ENCODE measurements at regions not wholly inside any gene's neighbourhood (a gene's known extent, or its start where the extent isn't known, plus 50 kb on each side); places are given as distances from the start of the nearest gene placed in this dataset.

DNA sequence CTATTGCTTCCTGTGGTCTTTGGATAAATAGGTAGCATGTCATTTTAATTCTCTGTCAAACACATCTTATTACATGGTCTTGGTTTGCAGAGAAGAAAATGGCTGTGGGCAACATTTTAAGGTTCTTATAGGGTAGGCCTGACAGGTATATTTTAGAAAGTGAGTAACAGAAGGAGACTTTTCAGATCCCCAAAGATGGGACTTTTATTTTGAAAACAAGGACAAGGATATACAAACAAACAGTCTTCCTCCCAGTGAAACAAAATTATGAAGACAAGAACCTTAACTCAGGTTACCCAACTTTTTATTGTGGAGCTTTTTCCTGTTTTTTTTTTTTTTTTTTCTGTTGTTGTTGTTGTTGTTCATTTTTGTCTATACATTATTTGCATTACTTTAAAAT lies 916.2 kb downstream of the NTRK3 start:
- H3K4me3 ChIP-seq (ENCODE audit: low read depth, low read length): no peak overlapping the region
- TF ChIP-seq, protein P1, sequence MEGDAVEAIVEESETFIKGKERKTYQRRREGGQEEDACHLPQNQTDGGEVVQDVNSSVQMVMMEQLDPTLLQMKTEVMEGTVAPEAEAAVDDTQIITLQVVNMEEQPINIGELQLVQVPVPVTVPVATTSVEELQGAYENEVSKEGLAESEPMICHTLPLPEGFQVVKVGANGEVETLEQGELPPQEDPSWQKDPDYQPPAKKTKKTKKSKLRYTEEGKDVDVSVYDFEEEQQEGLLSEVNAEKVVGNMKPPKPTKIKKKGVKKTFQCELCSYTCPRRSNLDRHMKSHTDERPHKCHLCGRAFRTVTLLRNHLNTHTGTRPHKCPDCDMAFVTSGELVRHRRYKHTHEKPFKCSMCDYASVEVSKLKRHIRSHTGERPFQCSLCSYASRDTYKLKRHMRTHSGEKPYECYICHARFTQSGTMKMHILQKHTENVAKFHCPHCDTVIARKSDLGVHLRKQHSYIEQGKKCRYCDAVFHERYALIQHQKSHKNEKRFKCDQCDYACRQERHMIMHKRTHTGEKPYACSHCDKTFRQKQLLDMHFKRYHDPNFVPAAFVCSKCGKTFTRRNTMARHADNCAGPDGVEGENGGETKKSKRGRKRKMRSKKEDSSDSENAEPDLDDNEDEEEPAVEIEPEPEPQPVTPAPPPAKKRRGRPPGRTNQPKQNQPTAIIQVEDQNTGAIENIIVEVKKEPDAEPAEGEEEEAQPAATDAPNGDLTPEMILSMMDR (IDR thresholded peaks at IDR 0.05; ENCODE audit: insufficient read depth, low read length): no peak
- DNase-seq (ENCODE audit: low read depth): no peak

DNA sequence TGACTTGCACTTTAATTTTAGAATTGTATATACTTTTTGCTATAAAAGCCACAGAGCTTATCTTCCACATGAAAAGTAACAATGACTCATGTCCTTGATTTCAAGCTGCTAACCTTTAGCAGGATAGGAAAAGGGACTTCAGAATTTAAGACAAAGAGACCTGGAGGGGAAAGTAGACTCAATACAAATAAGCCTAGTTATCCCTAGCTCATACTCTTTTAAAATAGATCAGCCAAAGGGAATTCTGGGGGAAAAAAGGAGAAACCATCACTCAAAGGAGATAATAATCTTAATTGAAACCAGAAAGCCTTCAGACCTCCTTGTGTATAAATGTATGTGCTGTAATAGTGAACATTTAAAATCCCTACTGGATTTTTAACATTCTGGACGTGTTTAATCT lies 930.3 kb downstream of the NTRK3 start:
- H3K4me3 ChIP-seq (ENCODE audit: low read depth, low read length): no peak overlapping the region
- TF ChIP-seq, protein P1 (IDR thresholded peaks at IDR 0.05; ENCODE audit: insufficient read depth, low read length): no peak
- peak; percentile 63 for DNase-seq (ENCODE audit: low read depth)

DNA sequence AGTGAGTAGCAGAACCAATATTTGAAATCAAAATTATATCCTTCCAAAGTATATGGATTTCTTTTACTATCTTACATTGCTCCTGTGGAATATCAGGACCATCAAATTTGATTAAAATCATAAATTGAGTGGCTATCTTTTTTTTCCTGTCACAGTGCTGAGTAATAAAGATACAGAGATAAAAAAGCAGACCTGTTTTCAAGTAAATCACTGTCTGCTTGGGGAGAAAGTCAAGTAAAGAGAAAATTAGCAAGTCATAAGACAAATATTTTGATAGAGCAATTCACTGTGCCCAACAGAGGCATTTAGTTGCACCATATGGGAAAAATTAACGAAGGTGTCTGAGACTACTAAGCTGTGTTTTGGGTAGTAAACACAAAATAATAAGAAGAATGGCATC lies 933.7 kb downstream of the NTRK3 start:
- no peak overlapping the region for H3K4me3 ChIP-seq (ENCODE audit: low read depth, low read length)
- TF ChIP-seq, protein P1 (IDR thresholded peaks at IDR 0.05; ENCODE audit: insufficient read depth, low read length): no peak
- no peak for DNase-seq (ENCODE audit: low read depth)

DNA sequence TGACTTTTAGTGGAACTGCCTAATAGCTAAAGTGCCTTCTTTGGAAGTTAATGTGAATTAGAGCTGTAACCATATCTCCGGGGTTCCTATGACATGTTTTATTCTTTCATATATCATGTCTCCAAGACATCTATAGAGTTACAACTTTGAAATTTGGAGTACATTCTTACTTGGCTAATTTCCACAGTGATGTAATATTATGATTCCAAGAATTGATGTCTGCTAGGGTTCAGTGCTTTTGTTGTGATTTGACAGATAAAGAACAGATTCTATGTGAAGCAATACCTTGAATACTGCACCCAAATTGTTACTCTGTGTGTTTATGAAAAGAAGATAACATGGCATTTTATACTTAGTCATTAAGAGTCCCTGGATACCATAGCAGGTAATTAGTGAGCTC lies 934.3 kb downstream of the NTRK3 start:
- peak; percentile 21 for DNase-seq (ENCODE audit: low read depth)
- TF ChIP-seq, protein P1 (IDR thresholded peaks at IDR 0.05; ENCODE audit: insufficient read depth, low read length): no peak
- H3K4me3 ChIP-seq (ENCODE audit: low read depth, low read length): no peak overlapping the region

DNA sequence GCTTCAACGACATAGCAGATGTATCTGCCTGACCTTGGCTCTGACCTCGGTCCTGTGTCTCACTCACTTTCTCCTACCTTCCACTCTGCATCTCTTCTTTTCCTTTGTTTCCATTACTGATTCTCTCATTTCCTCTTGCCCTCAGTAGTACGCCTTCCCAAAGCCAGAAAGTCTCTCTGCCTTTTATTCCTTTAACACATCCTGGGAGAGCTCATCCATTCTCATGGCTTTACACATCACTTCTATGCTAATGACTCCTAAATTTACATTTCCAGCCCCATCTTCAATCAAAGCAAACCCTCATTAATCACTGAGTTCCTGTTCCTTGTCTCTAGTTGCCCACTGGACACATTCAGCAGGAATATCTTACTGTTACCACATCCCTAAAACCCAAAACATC lies 938.6 kb downstream of the NTRK3 start:
- TF ChIP-seq, protein P1 (IDR thresholded peaks at IDR 0.05; ENCODE audit: insufficient read depth, low read length): no peak
- H3K4me3 ChIP-seq (ENCODE audit: low read depth, low read length): no peak overlapping the region
- DNase-seq (ENCODE audit: low read depth): no peak

DNA sequence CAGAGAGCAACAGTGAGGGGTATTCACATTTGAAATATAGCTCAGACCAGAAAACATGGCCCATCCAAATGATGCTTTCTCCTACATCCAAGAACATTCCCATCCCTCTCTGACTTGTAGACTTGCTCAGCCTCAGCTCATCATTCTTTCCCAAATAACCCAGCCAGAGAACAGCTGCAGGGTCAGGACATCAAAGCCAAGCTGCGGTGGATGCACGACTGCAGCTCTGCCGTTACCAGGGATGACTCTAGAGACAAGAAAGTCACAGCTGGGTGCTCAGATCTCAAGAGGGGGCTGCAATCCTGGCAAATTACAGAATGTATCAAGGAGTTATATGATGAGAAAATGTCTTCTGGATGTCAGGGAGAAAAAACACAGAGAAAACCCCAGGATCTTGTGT lies 944.3 kb downstream of the NTRK3 start:
- no peak overlapping the region for H3K4me3 ChIP-seq (ENCODE audit: low read depth, low read length)
- TF ChIP-seq, protein P1 (IDR thresholded peaks at IDR 0.05; ENCODE audit: insufficient read depth, low read length): no peak
- no peak for DNase-seq (ENCODE audit: low read depth)

DNA sequence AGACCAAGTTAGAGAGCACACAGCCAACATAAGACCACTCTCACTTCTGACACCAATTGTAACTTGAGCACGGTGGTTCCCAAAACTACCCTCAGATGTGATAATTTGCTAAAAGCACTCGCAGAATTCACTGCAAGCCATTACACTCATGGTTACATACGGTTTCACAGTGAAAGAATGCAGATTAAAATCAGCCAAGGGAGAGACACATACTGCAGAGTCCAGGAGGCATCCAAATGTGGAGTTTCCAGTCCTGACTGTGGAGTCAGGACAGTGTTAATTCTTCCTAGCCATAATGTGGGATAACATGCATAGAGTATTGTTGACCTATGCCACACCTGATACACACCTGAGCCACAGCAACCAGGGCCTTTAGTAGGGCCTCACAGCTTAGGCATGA lies 956.4 kb downstream of the NTRK3 start:
- TF ChIP-seq, protein P1 (IDR thresholded peaks at IDR 0.05; ENCODE audit: insufficient read depth, low read length): no peak
- DNase-seq (ENCODE audit: low read depth): peak; percentile 8
- H3K4me3 ChIP-seq (ENCODE audit: low read depth, low read length): no peak overlapping the region

Measured in fibroblast of the aortic adventitia (primary cell).